Liver (tissue), 3 donors: ENCODE measurements at regions not wholly inside any gene's neighbourhood (a gene's known extent, or its start where the extent isn't known, plus 50 kb on each side); places are given as distances from the start of the nearest gene placed in this dataset.

Experiments
- ATF3 ChIP-seq: IDR thresholded peaks from 2 replicates; pipeline ENCODE4 v1.6.1; 2016; ENCODE audit warnings: antibody characterized with exemption
- CTCF ChIP-seq: fragments of 150-350 bp; IDR thresholded peaks from 2 replicates; pipeline ENCODE4 v1.5.1; 2017; ENCODE audit warnings: improper control_type of control experiment, low read depth, low read length; ENCODE audit not compliant: missing input control
- FOXA1 ChIP-seq: IDR thresholded peaks from 2 replicates; pipeline ENCODE4 v1.6.1; 2016; ENCODE audit warnings: antibody characterized with exemption
- GABPA ChIP-seq, 2 donors: IDR thresholded peaks in 1 of 2; conservative IDR thresholded peaks in 1 of 2; 2 replicates each; pipeline ENCODE4 v1.6.1; 2016; ENCODE audit warnings: antibody characterized with exemption in 2 of 2, mild to moderate bottlenecking in 1 of 2, moderate library complexity in 1 of 2
- MAX ChIP-seq: IDR thresholded peaks from 2 replicates; pipeline ENCODE4 v1.6.1; 2016; ENCODE audit warnings: antibody characterized with exemption
- REST ChIP-seq: IDR thresholded peaks from 2 replicates; pipeline ENCODE4 v1.6.1; 2016; ENCODE audit warnings: antibody characterized with exemption, mild to moderate bottlenecking
- SP1 ChIP-seq: IDR thresholded peaks from 2 replicates; pipeline ENCODE4 v1.6.1; 2018; ENCODE audit warnings: antibody characterized with exemption, mild to moderate bottlenecking
- TAF1 ChIP-seq: conservative IDR thresholded peaks from 2 replicates; pipeline ENCODE4 v1.6.1; 2016; ENCODE audit warnings: antibody characterized with exemption, mild to moderate bottlenecking
- ZBTB33 ChIP-seq: IDR thresholded peaks from 2 replicates; pipeline ENCODE4 v1.6.1; 2016; ENCODE audit warnings: antibody characterized with exemption
- donor health status: healthy.
- donor health status: healthy.

- TF ChIP-seq CTCF, result no peak
- TF ChIP-seq ATF3, result no peak
- no peak for TF ChIP-seq GABPA (IDR thresholded peaks at IDR 0.05 in 1 of 2, conservative IDR thresholded peaks at IDR 0.05 in 1 of 2)
- TF ChIP-seq TAF1, result no peak
- TF ChIP-seq FOXA1, result no peak
- no peak for TF ChIP-seq REST
- TF ChIP-seq ZBTB33, result no peak
- TF ChIP-seq SP1, result no peak
- no peak for TF ChIP-seq MAX
Measured at GRCh38 chr10:44703241-44704155, 207.6 kb upstream of the TMEM72 start.
